Breast epithelium (tissue), 3 donors: ENCODE measurements at regions not wholly inside any gene's neighbourhood (a gene's known extent, or its start where the extent isn't known, plus 50 kb on each side); places are given as distances from the start of the nearest gene placed in this dataset.

Experiments
- POLR2AphosphoS5 ChIP-seq, 3 donors: sonication (generic); formaldehyde crosslinking; IDR thresholded peaks; one replicate each; pipeline ENCODE4 v1.6.1; 2017; ENCODE audit warnings: antibody characterized with exemption in 3 of 3
- TF ChIP-seq, protein P1 (sequence below), 3 donors: fragments of 450-650 bp; IDR thresholded peaks; one replicate each; pipeline ENCODE4 v1.5.1; 2016 to 2017; ENCODE audit warnings: antibody characterized with exemption in 3 of 3, mild to moderate bottlenecking in 3 of 3, moderate library complexity in 3 of 3

DNA sequence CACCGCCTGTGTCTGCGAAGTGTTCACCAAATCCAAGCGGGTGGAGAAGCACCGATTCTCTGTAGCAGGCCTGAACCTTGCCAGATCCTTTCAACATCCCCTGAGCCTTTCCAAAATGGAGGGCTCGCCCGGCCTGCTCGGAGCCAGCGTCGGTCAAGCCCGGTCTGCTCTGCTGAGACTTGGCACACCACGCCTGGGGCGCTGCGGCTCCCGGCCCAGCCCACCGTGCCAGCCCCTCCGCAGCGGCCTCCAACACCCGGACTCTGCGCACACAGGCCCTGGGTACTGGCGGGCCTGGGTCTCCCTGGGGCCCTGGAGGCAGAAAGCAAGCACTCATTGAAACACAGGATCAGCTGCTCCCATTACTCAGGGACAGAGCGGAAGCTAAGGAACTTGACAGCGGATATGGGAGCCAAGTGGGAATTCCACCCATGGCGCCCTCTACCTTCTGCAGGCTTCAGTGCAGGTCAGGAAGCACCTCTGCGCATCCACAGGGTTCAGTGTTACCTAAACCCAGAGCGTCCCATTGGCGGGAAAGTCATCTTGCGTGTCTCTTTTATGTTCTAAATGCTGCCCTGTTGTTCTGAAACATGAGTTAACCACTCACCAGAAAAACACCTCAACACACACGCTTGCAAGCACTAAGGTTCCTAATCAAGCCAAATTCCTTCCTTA lies 159.9 kb downstream of the ZBTB18 start:
- TF ChIP-seq, protein P1, sequence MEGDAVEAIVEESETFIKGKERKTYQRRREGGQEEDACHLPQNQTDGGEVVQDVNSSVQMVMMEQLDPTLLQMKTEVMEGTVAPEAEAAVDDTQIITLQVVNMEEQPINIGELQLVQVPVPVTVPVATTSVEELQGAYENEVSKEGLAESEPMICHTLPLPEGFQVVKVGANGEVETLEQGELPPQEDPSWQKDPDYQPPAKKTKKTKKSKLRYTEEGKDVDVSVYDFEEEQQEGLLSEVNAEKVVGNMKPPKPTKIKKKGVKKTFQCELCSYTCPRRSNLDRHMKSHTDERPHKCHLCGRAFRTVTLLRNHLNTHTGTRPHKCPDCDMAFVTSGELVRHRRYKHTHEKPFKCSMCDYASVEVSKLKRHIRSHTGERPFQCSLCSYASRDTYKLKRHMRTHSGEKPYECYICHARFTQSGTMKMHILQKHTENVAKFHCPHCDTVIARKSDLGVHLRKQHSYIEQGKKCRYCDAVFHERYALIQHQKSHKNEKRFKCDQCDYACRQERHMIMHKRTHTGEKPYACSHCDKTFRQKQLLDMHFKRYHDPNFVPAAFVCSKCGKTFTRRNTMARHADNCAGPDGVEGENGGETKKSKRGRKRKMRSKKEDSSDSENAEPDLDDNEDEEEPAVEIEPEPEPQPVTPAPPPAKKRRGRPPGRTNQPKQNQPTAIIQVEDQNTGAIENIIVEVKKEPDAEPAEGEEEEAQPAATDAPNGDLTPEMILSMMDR (IDR thresholded peaks at IDR 0.05) = no peak
- no peak for TF ChIP-seq POLR2AphosphoS5 (IDR thresholded peaks at IDR 0.05)
